H9 (cell line): ENCODE measurements at regions not wholly inside any gene's neighbourhood (a gene's known extent, or its start where the extent isn't known, plus 50 kb on each side); places are given as distances from the start of the nearest gene placed in this dataset.

Experiments
- DNase-seq: peaks from one replicate; pipeline ENCODE4 v3.0.0-alpha.2; 2017
- H2AFZ ChIP-seq: one replicate; pipeline ENCODE4 v1.6.1; 2013; ENCODE audit warnings: mild to moderate bottlenecking, low read length, control low read depth, moderate library complexity
- H2AK5ac ChIP-seq: 2 replicates; pipeline ENCODE4 v1.6.1; 2013; ENCODE audit warnings: low read length, control low read depth, mixed read lengths; ENCODE audit not compliant: insufficient read length
- H2BK120ac ChIP-seq: one replicate; pipeline ENCODE4 v1.6.1; 2013; ENCODE audit warnings: low read depth, mild to moderate bottlenecking, low read length, control low read depth, inconsistent platforms; ENCODE audit not compliant: poor library complexity, severe bottlenecking
- H2BK12ac ChIP-seq: 2 replicates; pipeline ENCODE4 v1.6.1; 2013; ENCODE audit warnings: low read length, control low read depth, mixed read lengths, low read depth; ENCODE audit not compliant: insufficient read length
- H2BK15ac ChIP-seq: 2 replicates; pipeline ENCODE4 v1.6.1; 2013; ENCODE audit warnings: low read depth, low read length, control low read depth
- H2BK20ac ChIP-seq: one replicate; pipeline ENCODE4 v1.6.1; 2013; ENCODE audit warnings: low read depth, mild to moderate bottlenecking, low read length, control low read depth, inconsistent platforms; ENCODE audit not compliant: poor library complexity, severe bottlenecking
- H2BK5ac ChIP-seq: 2 replicates; pipeline ENCODE4 v1.6.1; 2013; ENCODE audit warnings: low read length, control low read depth, mixed read lengths; ENCODE audit not compliant: insufficient read length
- H3K14ac ChIP-seq: 2 replicates; pipeline ENCODE4 v1.6.1; 2013; ENCODE audit warnings: low read length, control low read depth; ENCODE audit not compliant: insufficient read depth
- H3K18ac ChIP-seq: 2 replicates; pipeline ENCODE4 v1.6.1; 2013; ENCODE audit warnings: low read depth, mild to moderate bottlenecking, mixed read lengths, low read length, control low read depth; ENCODE audit not compliant: insufficient read length
- H3K23ac ChIP-seq: 2 replicates; pipeline ENCODE4 v1.6.1; 2013; ENCODE audit warnings: low read length, control low read depth, mixed read lengths, low read depth; ENCODE audit not compliant: insufficient read length
- H3K23me2 ChIP-seq: 2 replicates; pipeline ENCODE4 v1.6.1; 2013; ENCODE audit warnings: low read depth, mild to moderate bottlenecking, mixed read lengths, low read length, control low read depth; ENCODE audit not compliant: insufficient read length, poor library complexity, severe bottlenecking
- H3K27ac ChIP-seq: 2 replicates; pipeline ENCODE4 v1.5.1; 2013; ENCODE audit warnings: low read length, control low read depth, mixed read lengths, low read depth; ENCODE audit not compliant: insufficient read length
- H3K27me3 ChIP-seq: 2 replicates; pipeline ENCODE4 v1.6.1; 2013; ENCODE audit warnings: low read length, control low read depth, inconsistent platforms; ENCODE audit not compliant: insufficient read depth
- H3K4ac ChIP-seq: 2 replicates; pipeline ENCODE4 v1.6.1; 2013; ENCODE audit warnings: low read depth, mild to moderate bottlenecking, control low read depth, inconsistent platforms, low read length, moderate library complexity
- H3K4me1 ChIP-seq: 2 replicates; pipeline ENCODE4 v1.6.1; 2013; ENCODE audit warnings: low read length, control low read depth, inconsistent platforms; ENCODE audit not compliant: insufficient read depth
- H3K4me2 ChIP-seq: 2 replicates; pipeline ENCODE4 v1.6.1; 2013; ENCODE audit warnings: low read length, control low read depth, mixed read lengths; ENCODE audit not compliant: insufficient read length, insufficient read depth
- H3K56ac ChIP-seq: 2 replicates; pipeline ENCODE4 v1.6.1; 2013; ENCODE audit warnings: low read depth, mild to moderate bottlenecking, mixed read lengths, low read length, control low read depth; ENCODE audit not compliant: insufficient read length
- H3K79me1 ChIP-seq: 2 replicates; pipeline ENCODE4 v1.6.1; 2013; ENCODE audit warnings: low read depth, mild to moderate bottlenecking, moderate library complexity, low read length, control low read depth, inconsistent platforms; ENCODE audit not compliant: insufficient read depth, poor library complexity, severe bottlenecking
- H3K79me2 ChIP-seq: 2 replicates; pipeline ENCODE4 v1.6.1; 2013; ENCODE audit warnings: low read length, control low read depth, inconsistent platforms; ENCODE audit not compliant: insufficient read depth
- H3K9ac ChIP-seq: 2 replicates; pipeline ENCODE4 v1.6.1; 2013; ENCODE audit warnings: low read length, control low read depth, mixed read lengths; ENCODE audit not compliant: insufficient read length; ENCODE audit errors: extremely low read depth
- H3K9me3 ChIP-seq: one replicate; pipeline ENCODE4 v1.6.1; 2013; ENCODE audit warnings: low read depth, low read length, inconsistent platforms; ENCODE audit not compliant: control insufficient read depth
- H3T11ph ChIP-seq: one replicate; pipeline ENCODE4 v1.6.1; 2013; ENCODE audit warnings: mild to moderate bottlenecking, low read length, control low read depth, inconsistent platforms
- H4K20me1 ChIP-seq: one replicate; pipeline ENCODE4 v1.6.1; 2013; ENCODE audit not compliant: control insufficient read depth, insufficient read length, insufficient read depth
- H4K5ac ChIP-seq: 2 replicates; pipeline ENCODE4 v1.6.1; 2013; ENCODE audit warnings: low read depth, mild to moderate bottlenecking, mixed read lengths, low read length, control low read depth; ENCODE audit not compliant: insufficient read length
- H4K8ac ChIP-seq: replicated peaks from 2 replicates; pipeline ENCODE4 v1.6.1; 2013; ENCODE audit warnings: low read length, control low read depth, mixed read lengths, low read depth; ENCODE audit not compliant: insufficient read length
- H4K91ac ChIP-seq: 2 replicates; pipeline ENCODE4 v1.6.1; 2013; ENCODE audit warnings: low read depth, mild to moderate bottlenecking, moderate library complexity, mixed read lengths, low read length, control low read depth; ENCODE audit not compliant: insufficient read length
- H3K27ac Mint-ChIP-seq, 3 experiments: 2 replicates in 2 of 3; 3 replicates in 1 of 3; pipeline ENCODE4 v1.8.0; 2020 to 2021; ENCODE audit warnings: mixed read lengths in 3 of 3, mild to moderate bottlenecking in 1 of 3, moderate library complexity in 1 of 3
- H3K27me3 Mint-ChIP-seq: 2 replicates; pipeline ENCODE4 v1.8.0; 2021; ENCODE audit warnings: low read depth, mild to moderate bottlenecking, moderate library complexity, mixed read lengths
- H3K36me3 Mint-ChIP-seq, 3 experiments: 2 replicates in 2 of 3; 3 replicates in 1 of 3; pipeline ENCODE4 v1.8.0; 2020 to 2021; ENCODE audit warnings: low read depth in 3 of 3, mixed read lengths in 3 of 3; ENCODE audit not compliant: insufficient read depth in 1 of 3
- H3K4me1 Mint-ChIP-seq, 2 experiments: 2 replicates each; pipeline ENCODE4 v1.8.0; 2020; ENCODE audit warnings: mixed read lengths in 2 of 2
- H3K4me3 Mint-ChIP-seq, 2 experiments: 2 replicates in 1 of 2; 3 replicates in 1 of 2; pipeline ENCODE4 v1.8.0; 2020 to 2021; ENCODE audit warnings: mild to moderate bottlenecking in 2 of 2, mixed read lengths in 2 of 2, moderate library complexity in 1 of 2
- H3K9me3 Mint-ChIP-seq, 2 experiments: 2 replicates in 1 of 2; 3 replicates in 1 of 2; pipeline ENCODE4 v1.8.0; 2020; ENCODE audit warnings: mild to moderate bottlenecking in 2 of 2, mixed read lengths in 2 of 2, moderate library complexity in 1 of 2
- WGBS: extraction: QIAGEN DNeasy Blood & Tissue Kit; methylation state at CpG from one replicate; pipeline ENCODE4 v1.1.7; 2013; ENCODE audit warnings: missing lambda C conversion rate, low lambda C conversion rate, mixed read lengths; ENCODE audit not compliant: insufficient read length; ENCODE audit errors: extremely low coverage; 5-methylcytosine and 5-hydroxymethylcytosine counted together
- TF ChIP-seq, protein P1 (sequence below): fragments of 200-600 bp; sonication (generic); conservative IDR thresholded peaks from 3 replicates; pipeline ENCODE4 v1.8.0; 2021; ENCODE audit warnings: antibody characterized with exemption, mild to moderate bottlenecking

DNA sequence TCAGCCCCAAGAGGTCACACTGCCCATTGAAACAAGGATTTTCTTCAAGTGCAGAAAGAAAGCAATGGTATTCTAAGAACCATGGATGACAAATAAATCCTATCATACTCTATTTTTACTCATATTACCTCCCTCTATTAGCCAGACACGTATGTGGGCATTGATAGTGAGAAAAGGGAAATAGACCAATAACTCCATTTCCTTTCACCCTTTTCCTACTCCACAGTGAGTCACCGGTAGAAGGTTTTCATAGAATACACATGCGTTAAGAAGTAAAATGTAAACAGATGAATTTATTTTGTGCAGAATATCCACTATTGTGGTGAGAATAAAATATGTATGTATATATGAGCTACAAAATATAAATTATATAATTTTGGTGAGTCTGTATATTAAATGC, 568.9 kb upstream of the ADGRL4 start:
- no peak overlapping the region for H3K18ac ChIP-seq
- DNase-seq = no peak
- no peaks in the 10 kb centered on the region for H3K4me1 ChIP-seq
- H3K9me3 ChIP-seq = no peaks in the 10 kb centered on the region
- H2AFZ ChIP-seq = no peak overlapping the region
- no peaks in the 10 kb centered on the region for H3K27me3 ChIP-seq
- Mint-ChIP-seq H3K4me1 (no peaks in the 10 kb centered on the region), H3K36me3 (no peaks in the 10 kb centered on the region), H3K4me3 (no peak overlapping the region), H3K27ac (no peak overlapping the region), H3K27me3 (no peaks in the 10 kb centered on the region), H3K9me3 (no peaks in the 10 kb centered on the region)
- H2AK5ac ChIP-seq = no peak overlapping the region
- H2BK120ac ChIP-seq = no peak overlapping the region
- H3K23me2 ChIP-seq = no peaks in the 10 kb centered on the region
- no peak overlapping the region for H2BK5ac ChIP-seq
- H2BK12ac ChIP-seq = no peak overlapping the region
- H3T11ph ChIP-seq = no peak overlapping the region
- no peak overlapping the region for H3K27ac ChIP-seq
- no peaks in the 10 kb centered on the region for H3K79me2 ChIP-seq
- no peak overlapping the region for H3K4ac ChIP-seq
- H2BK20ac ChIP-seq = no peak overlapping the region
- no peak overlapping the region for H4K5ac ChIP-seq
- H3K4me2 ChIP-seq = no peak overlapping the region
- no peaks in the 10 kb centered on the region for H4K20me1 ChIP-seq
- H3K56ac ChIP-seq = no peak overlapping the region
- no peaks in the 10 kb centered on the region for H3K79me1 ChIP-seq
- no peak overlapping the region for H3K9ac ChIP-seq
- no peak overlapping the region for H2BK15ac ChIP-seq
- H4K91ac ChIP-seq = no peak overlapping the region
- no peak overlapping the region for H3K14ac ChIP-seq
- WGBS = no CpG with 5 or more reads among the region's 3 CpGs
- TF ChIP-seq, protein P1, sequence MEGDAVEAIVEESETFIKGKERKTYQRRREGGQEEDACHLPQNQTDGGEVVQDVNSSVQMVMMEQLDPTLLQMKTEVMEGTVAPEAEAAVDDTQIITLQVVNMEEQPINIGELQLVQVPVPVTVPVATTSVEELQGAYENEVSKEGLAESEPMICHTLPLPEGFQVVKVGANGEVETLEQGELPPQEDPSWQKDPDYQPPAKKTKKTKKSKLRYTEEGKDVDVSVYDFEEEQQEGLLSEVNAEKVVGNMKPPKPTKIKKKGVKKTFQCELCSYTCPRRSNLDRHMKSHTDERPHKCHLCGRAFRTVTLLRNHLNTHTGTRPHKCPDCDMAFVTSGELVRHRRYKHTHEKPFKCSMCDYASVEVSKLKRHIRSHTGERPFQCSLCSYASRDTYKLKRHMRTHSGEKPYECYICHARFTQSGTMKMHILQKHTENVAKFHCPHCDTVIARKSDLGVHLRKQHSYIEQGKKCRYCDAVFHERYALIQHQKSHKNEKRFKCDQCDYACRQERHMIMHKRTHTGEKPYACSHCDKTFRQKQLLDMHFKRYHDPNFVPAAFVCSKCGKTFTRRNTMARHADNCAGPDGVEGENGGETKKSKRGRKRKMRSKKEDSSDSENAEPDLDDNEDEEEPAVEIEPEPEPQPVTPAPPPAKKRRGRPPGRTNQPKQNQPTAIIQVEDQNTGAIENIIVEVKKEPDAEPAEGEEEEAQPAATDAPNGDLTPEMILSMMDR = no peak
- no peak overlapping the region for H3K23ac ChIP-seq
- no peak overlapping the region for H4K8ac ChIP-seq
